HCT116 (cell line): ENCODE measurements at regions not wholly inside any gene's neighbourhood (a gene's known extent, or its start where the extent isn't known, plus 50 kb on each side); places are given as distances from the start of the nearest gene placed in this dataset.

Experiments
- ATAC-seq: fragments of 200-7000 bp; cut with Tn5 transposase; 2 replicates; pipeline ENCODE4 v1.9.1; 2020; ENCODE audit warnings: mild to moderate bottlenecking, moderate library complexity
- BruUV-seq: library from RNA; stranded (reverse); fragments of 400-500 nt; replicated peaks from 2 replicates; lab custom pipeline; 2021; lab: Mats Ljungman, UMichigan
- CTCF ChIA-PET: fragments of 300-600 bp; sonication (Branson Sonifier 250); formaldehyde crosslinking; loops from one replicate; lab custom pipeline; 2021; ENCODE audit warnings: antibody characterized with exemption; lab: Charles Lee
- POLR2A ChIA-PET: fragments of 300-600, 350-600 bp; sonication (Branson Sonifier 250); formaldehyde crosslinking; loops from one replicate; lab custom pipeline; 2021; ENCODE audit warnings: antibody characterized with exemption; lab: Charles Lee
- RAD21 ChIA-PET, 2 experiments: fragments of 300-600 bp; sonication (Branson Sonifier 250); formaldehyde crosslinking; loops; one replicate each; lab custom pipeline; 2023; ENCODE audit warnings: low total read pairs in 2 of 2; ENCODE audit not compliant: uncharacterized antibody in 2 of 2, unreplicated experiment in 2 of 2, low non-redundant PET in 1 of 2; lab: Charles Lee
- DNase-seq: peaks from one replicate; pipeline ENCODE4 v3.0.0-alpha.2; 2010; ENCODE audit warnings: low read depth, low spot score
- H2AFZ ChIP-seq: fragments of 200-600 bp; shearing (Covaris generic), sonication (generic); 2 replicates; pipeline ENCODE4 v1.6.1; 2017; ENCODE audit warnings: low read depth, mixed run types, mixed read lengths, antibody characterized with exemption, low read length; ENCODE audit not compliant: poor library complexity, severe bottlenecking
- H3K27ac ChIP-seq: 2 replicates; pipeline ENCODE4 v1.5.1; 2012; ENCODE audit warnings: low read depth, low read length
- H3K27me3 ChIP-seq: fragments of 200-600 bp; sonication (generic); 2 replicates; pipeline ENCODE4 v1.6.1; 2016; ENCODE audit warnings: mixed run types, low read length, mixed read lengths; ENCODE audit not compliant: insufficient read depth
- H3K36me3 ChIP-seq, 2 experiments: fragments of 200-500 bp in 1 of 2; fragments of 200-600 bp in 1 of 2; sonication (Bioruptor generic) in 1 of 2; sonication (generic) in 1 of 2; 2 replicates each; pipeline versions ENCODE4 v1.5.1 to v1.6.1; 2014 to 2016; ENCODE audit warnings: low read length in 2 of 2, inconsistent platforms in 1 of 2, mixed read lengths in 1 of 2, mixed run types in 1 of 2; ENCODE audit not compliant: insufficient read depth in 2 of 2, control insufficient read depth in 1 of 2
- H3K4me1 ChIP-seq, 2 experiments: fragments of 200-600 bp in 1 of 2; sonication (generic) in 1 of 2; 2 replicates each; pipeline versions ENCODE4 v1.5.1 to v1.6.1; 2012 to 2017; ENCODE audit warnings: low read length in 2 of 2, inconsistent platforms in 1 of 2, mild to moderate bottlenecking in 1 of 2, mixed read lengths in 1 of 2, mixed run types in 1 of 2, moderate library complexity in 1 of 2; ENCODE audit not compliant: insufficient read depth in 2 of 2, control insufficient read depth in 1 of 2
- H3K4me2 ChIP-seq: fragments of 200-600 bp; sonication (generic); 2 replicates; pipeline ENCODE4 v1.6.1; 2017; ENCODE audit warnings: mixed run types, low read length, mixed read lengths
- H3K4me3 ChIP-seq, 2 experiments: fragments of 200-600 bp in 1 of 2; sonication (generic) in 1 of 2; replicated peaks in 1 of 2; 2 replicates each; pipeline ENCODE4 v1.5.1; 2011 to 2016; ENCODE audit warnings: low read length in 2 of 2, control low read depth in 1 of 2, low read depth in 1 of 2, mild to moderate bottlenecking in 1 of 2, mixed read lengths in 1 of 2, mixed run types in 1 of 2
- H3K79me2 ChIP-seq: fragments of 200-600 bp; sonication (generic); 2 replicates; pipeline ENCODE4 v1.6.1; 2017; ENCODE audit warnings: mild to moderate bottlenecking, mixed run types, low read length, moderate library complexity, mixed read lengths; ENCODE audit not compliant: insufficient read depth
- H3K9ac ChIP-seq: fragments of 200-600 bp; sonication (generic); 2 replicates; pipeline ENCODE4 v1.6.1; 2016; ENCODE audit warnings: low read length, mixed read lengths
- H3K9me2 ChIP-seq: fragments of 200-600 bp; sonication (generic), shearing (Covaris generic); 2 replicates; pipeline ENCODE4 v1.6.1; 2017; ENCODE audit warnings: mixed run types, mild to moderate bottlenecking, moderate library complexity; ENCODE audit not compliant: insufficient read depth
- H3K9me3 ChIP-seq, 2 experiments: fragments of 200-500 bp in 1 of 2; fragments of 200-600 bp in 1 of 2; sonication (Bioruptor generic) in 1 of 2; sonication (generic) in 1 of 2; 2 replicates each; pipeline ENCODE4 v1.6.1; 2014 to 2017; ENCODE audit warnings: low read length in 2 of 2, mixed read lengths in 2 of 2, inconsistent platforms in 1 of 2, low read depth in 1 of 2, mild to moderate bottlenecking in 1 of 2, mixed run types in 1 of 2, moderate library complexity in 1 of 2; ENCODE audit not compliant: control insufficient read depth in 1 of 2, insufficient read depth in 1 of 2
- H4K20me1 ChIP-seq: fragments of 200-600 bp; sonication (generic), shearing (Covaris generic); 2 replicates; pipeline ENCODE4 v1.6.1; 2017; ENCODE audit warnings: mixed run types, mild to moderate bottlenecking, moderate library complexity; ENCODE audit not compliant: insufficient read depth
- CBX3 ChIP-seq: IDR thresholded peaks from 2 replicates; pipeline ENCODE4 v1.6.1; 2012; ENCODE audit warnings: low read depth
- EGR1 ChIP-seq: IDR thresholded peaks from 2 replicates; pipeline ENCODE4 v1.6.1; 2012; ENCODE audit warnings: low read depth
- ELF1 ChIP-seq: IDR thresholded peaks from 2 replicates; pipeline ENCODE4 v1.6.1; 2012; ENCODE audit warnings: low read depth, borderline replicate concordance
- EZH2 ChIP-seq: fragments of 200-600 bp; sonication (generic); IDR thresholded peaks from 2 replicates; pipeline ENCODE4 v1.6.1; 2017; ENCODE audit warnings: antibody characterized with exemption, mixed run types
- FOSL1 ChIP-seq: IDR thresholded peaks from 2 replicates; pipeline ENCODE4 v1.6.1; 2012; ENCODE audit warnings: low read depth
- POLR2A ChIP-seq: IDR thresholded peaks from 2 replicates; pipeline ENCODE4 v1.7.0; 2011; ENCODE audit warnings: borderline replicate concordance; ENCODE audit not compliant: insufficient read depth, insufficient read length; ENCODE audit errors: extremely low read depth
- SP1 ChIP-seq: IDR thresholded peaks from 2 replicates; pipeline ENCODE4 v1.6.1; 2012; ENCODE audit warnings: low read depth
- SRF ChIP-seq: IDR thresholded peaks from 2 replicates; pipeline ENCODE4 v1.6.1; 2012; ENCODE audit warnings: low read depth
- TCF7L2 ChIP-seq: IDR thresholded peaks from 2 replicates; pipeline ENCODE4 v1.7.0; 2011; ENCODE audit warnings: borderline replicate concordance, inconsistent platforms; ENCODE audit not compliant: insufficient read depth, insufficient read length; ENCODE audit errors: extremely low read depth
- YY1 ChIP-seq: IDR thresholded peaks from 2 replicates; pipeline ENCODE4 v1.6.1; 2011; ENCODE audit warnings: low read length, low read depth, moderate library complexity, mild to moderate bottlenecking; ENCODE audit not compliant: insufficient replicate concordance; ENCODE audit errors: extremely low read depth
- ZFX ChIP-seq: fragments of 450-650 bp; IDR thresholded peaks from 2 replicates; pipeline ENCODE4 v1.6.1; 2017
- ZNF274 ChIP-seq: fragments of 200-500 bp; sonication (Bioruptor generic); IDR thresholded peaks from 2 replicates; pipeline ENCODE4 v1.6.1; 2014; ENCODE audit warnings: mild to moderate bottlenecking, low read depth, low read length, inconsistent platforms
- intact Hi-C: fragments of 100-400 bp; cut with micrococcal nuclease; formaldehyde crosslinking; loops from 2 replicates; pipeline ENCODE4 v1.10.0; 2022
- TF ChIP-seq, protein P1 (sequence below): IDR thresholded peaks from 2 replicates; pipeline ENCODE4 v1.6.1; 2012
- TF ChIP-seq, protein P2 (sequence below): IDR thresholded peaks from 2 replicates; pipeline ENCODE4 v1.6.1; 2011; ENCODE audit warnings: mild to moderate bottlenecking, low read length, moderate library complexity; ENCODE audit not compliant: insufficient replicate concordance; ENCODE audit errors: extremely low read depth

GRCh38 chr11:43589601-43590250 is 90.8 kb upstream of the HSD17B12 start:
- ATAC-seq (no peak), DNase-seq (no peak)
- BruUV-seq: no TSS peak
- H3K79me2 ChIP-seq: no peaks in the 10 kb centered on the region
- TF ChIP-seq TCF7L2: no peak
- no peak for TF ChIP-seq ZFX
- TF ChIP-seq EGR1: no peak
- TF ChIP-seq ELF1: no peak
- TF ChIP-seq YY1: no peak
- no peak for TF ChIP-seq EZH2
- no peak for TF ChIP-seq SRF
- TF ChIP-seq ZNF274: no peak
- TF ChIP-seq, protein P1, sequence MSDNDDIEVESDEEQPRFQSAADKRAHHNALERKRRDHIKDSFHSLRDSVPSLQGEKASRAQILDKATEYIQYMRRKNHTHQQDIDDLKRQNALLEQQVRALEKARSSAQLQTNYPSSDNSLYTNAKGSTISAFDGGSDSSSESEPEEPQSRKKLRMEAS: no peak
- no peak for TF ChIP-seq CBX3
- no peak for TF ChIP-seq FOSL1
- no peak for TF ChIP-seq POLR2A
- peaks cover 35% of the 10 kb centered on the region for H3K27me3 ChIP-seq
- no peak overlapping the region for H3K9ac ChIP-seq
- no peak overlapping the region for H3K4me2 ChIP-seq
- ChIA-PET CTCF (interaction anchor here (0.8 to 1.9 kb wide), 3 partner anchors 12 to 262 kb away, joined by 3 to 5 read pairs (median 4); no protein-coding TSS in a partner anchor), POLR2A (no interaction called here), RAD21 (no interaction called here)
- H2AFZ ChIP-seq: no peak overlapping the region
- H3K36me3 ChIP-seq: no peaks in the 10 kb centered on the region
- no peaks in the 10 kb centered on the region for H4K20me1 ChIP-seq
- intact Hi-C loops: no loop called here
- H3K9me3 ChIP-seq: no peaks in the 10 kb centered on the region
- no peak overlapping the region for H3K27ac ChIP-seq
- no peaks in the 10 kb centered on the region for H3K9me2 ChIP-seq
- H3K4me3 ChIP-seq: no peak overlapping the region
- H3K4me1 ChIP-seq: no peaks in the 10 kb centered on the region

- BruUV-seq: no TSS peak
- H3K4me2 ChIP-seq: no peak overlapping the region
- ChIA-PET CTCF (interaction anchor here (0.9 kb wide), 1 partner anchor 11 kb away, joined by 4 read pairs; no protein-coding TSS in a partner anchor), POLR2A (no interaction called here), RAD21 (no interaction called here)
- H2AFZ ChIP-seq: no peak overlapping the region
- H4K20me1 ChIP-seq: no peaks in the 10 kb centered on the region; the same call in 1 of the 2 replicates
- no peak overlapping the region for H3K9ac ChIP-seq
- no peak overlapping the region for H3K4me3 ChIP-seq
- H3K36me3 ChIP-seq: no peaks in the 10 kb centered on the region
- ATAC-seq: no peak
- intact Hi-C loops: no loop called here
- TF ChIP-seq EZH2: no peak
- no peak for TF ChIP-seq CBX3
- TF ChIP-seq FOSL1: no peak
- TF ChIP-seq TCF7L2: no peak
- TF ChIP-seq, protein P2, sequence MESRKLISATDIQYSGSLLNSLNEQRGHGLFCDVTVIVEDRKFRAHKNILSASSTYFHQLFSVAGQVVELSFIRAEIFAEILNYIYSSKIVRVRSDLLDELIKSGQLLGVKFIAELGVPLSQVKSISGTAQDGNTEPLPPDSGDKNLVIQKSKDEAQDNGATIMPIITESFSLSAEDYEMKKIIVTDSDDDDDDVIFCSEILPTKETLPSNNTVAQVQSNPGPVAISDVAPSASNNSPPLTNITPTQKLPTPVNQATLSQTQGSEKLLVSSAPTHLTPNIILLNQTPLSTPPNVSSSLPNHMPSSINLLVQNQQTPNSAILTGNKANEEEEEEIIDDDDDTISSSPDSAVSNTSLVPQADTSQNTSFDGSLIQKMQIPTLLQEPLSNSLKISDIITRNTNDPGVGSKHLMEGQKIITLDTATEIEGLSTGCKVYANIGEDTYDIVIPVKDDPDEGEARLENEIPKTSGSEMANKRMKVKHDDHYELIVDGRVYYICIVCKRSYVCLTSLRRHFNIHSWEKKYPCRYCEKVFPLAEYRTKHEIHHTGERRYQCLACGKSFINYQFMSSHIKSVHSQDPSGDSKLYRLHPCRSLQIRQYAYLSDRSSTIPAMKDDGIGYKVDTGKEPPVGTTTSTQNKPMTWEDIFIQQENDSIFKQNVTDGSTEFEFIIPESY: no peak
- TF ChIP-seq SP1: no peak
- H3K4me1 ChIP-seq: no peaks in the 10 kb centered on the region
- H3K27ac ChIP-seq: no peak overlapping the region
- H3K79me2 ChIP-seq: no peaks in the 10 kb centered on the region
- H3K9me2 ChIP-seq: no peaks in the 10 kb centered on the region
- no peak for DNase-seq
- H3K9me3 ChIP-seq: no peaks in the 10 kb centered on the region
- peaks cover 69% of the 10 kb centered on the region for H3K27me3 ChIP-seq
Observed at GRCh38 chr11:43601511-43601910, 79.0 kb upstream of the HSD17B12 start.
